Endothelial cell (in vitro differentiated cells): ENCODE measurements at regions not wholly inside any gene's neighbourhood (a gene's known extent, or its start where the extent isn't known, plus 50 kb on each side); places are given as distances from the start of the nearest gene placed in this dataset.

ENCODE experiments used
- DNase-seq: peaks from one replicate; pipeline ENCODE4 v3.0.0; 2021; ENCODE audit warnings: low spot score
- H3K27ac Mint-ChIP-seq: one replicate; pipeline ENCODE4 v1.8.0; 2021; ENCODE audit warnings: mixed read lengths, inconsistent platforms; ENCODE audit not compliant: unreplicated experiment
- H3K27me3 Mint-ChIP-seq: one replicate; pipeline ENCODE4 v1.8.0; 2021; ENCODE audit warnings: mild to moderate bottlenecking, moderate library complexity, mixed read lengths, inconsistent platforms; ENCODE audit not compliant: unreplicated experiment
- H3K36me3 Mint-ChIP-seq: one replicate; pipeline ENCODE4 v1.8.0; 2021; ENCODE audit warnings: mild to moderate bottlenecking, low read depth, mixed read lengths, inconsistent platforms; ENCODE audit not compliant: unreplicated experiment
- H3K4me1 Mint-ChIP-seq: one replicate; pipeline ENCODE4 v1.8.0; 2021; ENCODE audit warnings: mild to moderate bottlenecking, mixed read lengths, inconsistent platforms; ENCODE audit not compliant: unreplicated experiment
- H3K4me3 Mint-ChIP-seq: one replicate; pipeline ENCODE4 v1.8.0; 2021; ENCODE audit warnings: mild to moderate bottlenecking, mixed read lengths, inconsistent platforms; ENCODE audit not compliant: unreplicated experiment
- H3K9me3 Mint-ChIP-seq: one replicate; pipeline ENCODE4 v1.8.0; 2021; ENCODE audit warnings: mixed read lengths, inconsistent platforms; ENCODE audit not compliant: unreplicated experiment
- TF ChIP-seq, protein P1 (sequence below): fragments of 200-600 bp; sonication (generic); IDR thresholded peaks from one replicate; pipeline ENCODE4 v1.5.0; 2021; ENCODE audit warnings: antibody characterized with exemption; ENCODE audit not compliant: unreplicated experiment

GRCh38 chr3:67897351-67898336, 243.2 kb upstream of the SUCLG2 start:
- H3K36me3 Mint-ChIP-seq: no peaks in the 10 kb centered on the region
- no peaks in the 10 kb centered on the region for H3K4me1 Mint-ChIP-seq
- TF ChIP-seq, protein P1, sequence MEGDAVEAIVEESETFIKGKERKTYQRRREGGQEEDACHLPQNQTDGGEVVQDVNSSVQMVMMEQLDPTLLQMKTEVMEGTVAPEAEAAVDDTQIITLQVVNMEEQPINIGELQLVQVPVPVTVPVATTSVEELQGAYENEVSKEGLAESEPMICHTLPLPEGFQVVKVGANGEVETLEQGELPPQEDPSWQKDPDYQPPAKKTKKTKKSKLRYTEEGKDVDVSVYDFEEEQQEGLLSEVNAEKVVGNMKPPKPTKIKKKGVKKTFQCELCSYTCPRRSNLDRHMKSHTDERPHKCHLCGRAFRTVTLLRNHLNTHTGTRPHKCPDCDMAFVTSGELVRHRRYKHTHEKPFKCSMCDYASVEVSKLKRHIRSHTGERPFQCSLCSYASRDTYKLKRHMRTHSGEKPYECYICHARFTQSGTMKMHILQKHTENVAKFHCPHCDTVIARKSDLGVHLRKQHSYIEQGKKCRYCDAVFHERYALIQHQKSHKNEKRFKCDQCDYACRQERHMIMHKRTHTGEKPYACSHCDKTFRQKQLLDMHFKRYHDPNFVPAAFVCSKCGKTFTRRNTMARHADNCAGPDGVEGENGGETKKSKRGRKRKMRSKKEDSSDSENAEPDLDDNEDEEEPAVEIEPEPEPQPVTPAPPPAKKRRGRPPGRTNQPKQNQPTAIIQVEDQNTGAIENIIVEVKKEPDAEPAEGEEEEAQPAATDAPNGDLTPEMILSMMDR: no peak
- DNase-seq: no peak
- no peaks in the 10 kb centered on the region for H3K27me3 Mint-ChIP-seq
- H3K4me3 Mint-ChIP-seq: no peak overlapping the region
- no peak overlapping the region for H3K27ac Mint-ChIP-seq
- H3K9me3 Mint-ChIP-seq: no peaks in the 10 kb centered on the region

DNA sequence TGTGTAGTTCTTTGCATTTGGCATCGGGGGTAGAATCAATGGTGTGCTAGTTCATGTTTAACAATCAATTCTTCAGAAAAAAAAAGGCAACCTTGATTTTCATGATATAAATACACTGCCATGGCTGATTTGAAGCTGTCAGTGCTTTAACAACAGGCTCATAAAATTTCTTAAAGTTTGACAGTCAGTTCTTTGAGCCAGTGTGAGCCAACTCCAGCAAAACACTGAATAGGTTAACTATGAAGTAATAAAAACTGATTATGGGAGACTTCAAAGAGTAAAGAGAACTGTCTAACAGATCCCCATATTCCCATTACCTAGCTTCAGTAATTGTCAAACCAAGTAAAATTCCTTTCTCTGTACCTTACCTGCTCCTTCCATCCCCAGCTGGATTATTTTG, 241.7 kb upstream of the SUCLG2 start:
- TF ChIP-seq, protein P1: no peak
- H3K27me3 Mint-ChIP-seq: no peaks in the 10 kb centered on the region
- H3K9me3 Mint-ChIP-seq: no peaks in the 10 kb centered on the region
- no peak for DNase-seq
- no peak overlapping the region for H3K4me3 Mint-ChIP-seq
- H3K27ac Mint-ChIP-seq: no peak overlapping the region
- no peaks in the 10 kb centered on the region for H3K36me3 Mint-ChIP-seq
- no peaks in the 10 kb centered on the region for H3K4me1 Mint-ChIP-seq

DNA sequence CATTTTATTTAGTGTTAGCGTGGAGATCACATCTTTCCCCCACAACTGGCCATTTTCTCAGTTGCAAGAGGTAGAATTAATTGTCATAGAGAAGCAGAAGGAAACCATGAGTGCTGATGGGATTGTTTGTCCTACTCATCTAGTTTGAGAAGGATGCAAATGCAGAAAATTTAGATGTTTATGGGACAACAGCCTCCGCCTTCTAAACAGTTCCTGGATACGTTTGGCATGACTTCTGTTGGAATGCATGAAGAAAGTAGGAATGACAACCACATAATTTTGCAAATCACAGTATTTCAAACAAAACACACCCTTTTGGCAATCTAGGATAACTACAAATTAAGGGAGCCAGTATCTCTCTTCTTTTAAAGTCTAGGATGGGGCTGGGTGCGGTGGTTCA, 240.1 kb upstream of the SUCLG2 start:
- no peak overlapping the region for H3K27ac Mint-ChIP-seq
- H3K27me3 Mint-ChIP-seq: no peaks in the 10 kb centered on the region
- no peaks in the 10 kb centered on the region for H3K9me3 Mint-ChIP-seq
- no peaks in the 10 kb centered on the region for H3K36me3 Mint-ChIP-seq
- H3K4me1 Mint-ChIP-seq: no peaks in the 10 kb centered on the region
- TF ChIP-seq, protein P1: no peak
- H3K4me3 Mint-ChIP-seq: no peak overlapping the region
- no peak for DNase-seq

GRCh38 chr3:67884345-67884744, 229.9 kb upstream of the SUCLG2 start:
- no peaks in the 10 kb centered on the region for H3K36me3 Mint-ChIP-seq
- H3K9me3 Mint-ChIP-seq: no peaks in the 10 kb centered on the region
- no peak overlapping the region for H3K27ac Mint-ChIP-seq
- no peak for DNase-seq
- H3K4me3 Mint-ChIP-seq: no peak overlapping the region
- H3K27me3 Mint-ChIP-seq: no peaks in the 10 kb centered on the region
- TF ChIP-seq, protein P1: no peak
- H3K4me1 Mint-ChIP-seq: no peaks in the 10 kb centered on the region

DNA sequence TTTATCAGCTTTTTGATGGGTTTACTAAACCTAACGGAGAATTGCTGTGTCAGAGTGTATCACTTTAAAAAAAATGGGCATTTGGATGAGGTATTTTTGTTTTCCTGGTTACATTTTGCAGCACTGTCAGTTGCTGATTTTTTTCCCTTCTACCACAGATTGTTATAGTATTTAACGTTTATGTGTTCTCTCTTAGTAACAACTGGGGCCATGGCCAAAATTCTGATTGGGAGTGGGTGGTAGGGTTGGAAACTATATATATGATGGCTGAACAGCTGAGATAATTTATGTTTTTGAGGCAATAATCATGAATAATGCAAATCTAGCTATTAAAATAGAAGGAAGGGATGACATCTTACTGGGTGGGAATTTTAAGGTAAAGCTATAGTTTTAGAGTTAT, 229.4 kb upstream of the SUCLG2 start:
- Mint-ChIP-seq H3K27ac (no peak overlapping the region), H3K4me1 (no peaks in the 10 kb centered on the region), H3K4me3 (no peak overlapping the region), H3K27me3 (no peaks in the 10 kb centered on the region), H3K36me3 (no peaks in the 10 kb centered on the region), H3K9me3 (no peaks in the 10 kb centered on the region)
- TF ChIP-seq, protein P1: no peak
- no peak for DNase-seq
